Right lobe of liver (tissue), 6 donors: ENCODE measurements at regions not wholly inside any gene's neighbourhood (a gene's known extent, or its start where the extent isn't known, plus 50 kb on each side); places are given as distances from the start of the nearest gene placed in this dataset.

Experiments used
- ATAC-seq, 4 donors: fragments of 200-7000 bp; cut with Tn5 transposase; one replicate each; pipeline ENCODE4 v1.9.1; 2020; ENCODE audit warnings: mild to moderate bottlenecking in 4 of 4, moderate library complexity in 4 of 4
- DNase-seq, 3 donors: peaks; one replicate each; pipeline ENCODE4 v3.0.0-alpha.2; 2020
- H3K27ac ChIP-seq, 3 donors: fragments of 200-600 bp; one replicate each; pipeline ENCODE4 v1.8.0; 2022
- H3K27me3 ChIP-seq, 2 donors: fragments of 200-600 bp; one replicate each; pipeline ENCODE4 v1.8.0; 2022
- H3K36me3 ChIP-seq, 4 donors: fragments of 200-600 bp; sonication (generic) in 1 of 4; one replicate each; pipeline versions ENCODE4 v1.5.1 to v1.8.0; 2017 to 2022; ENCODE audit warnings: control low read depth in 1 of 4
- H3K4me1 ChIP-seq, 4 donors: fragments of 200-600 bp; sonication (generic) in 1 of 4; one replicate each; pipeline versions ENCODE4 v1.5.1 to v1.8.0; 2017 to 2022; ENCODE audit warnings: control low read depth in 1 of 4
- H3K4me3 ChIP-seq, 3 donors: fragments of 200-600 bp; one replicate each; pipeline ENCODE4 v1.8.0; 2022
- H3K9me3 ChIP-seq, 4 donors: fragments of 200-600 bp; sonication (generic) in 1 of 4; one replicate each; pipeline versions ENCODE4 v1.5.1 to v1.8.0; 2017 to 2022; ENCODE audit warnings: control low read depth in 1 of 4
- CTCF ChIP-seq, 4 donors: fragments of 200-600 bp in 3 of 4; fragments of 450-650 bp in 1 of 4; IDR thresholded peaks; one replicate each; pipeline versions ENCODE4 v1.5.1 to v1.8.0; 2016 to 2022; ENCODE audit warnings: antibody characterized with exemption in 4 of 4, mild to moderate bottlenecking in 2 of 4
- POLR2A ChIP-seq: fragments of 450-650 bp; IDR thresholded peaks from one replicate; pipeline ENCODE4 v1.6.1; 2017; ENCODE audit warnings: antibody characterized with exemption, mild to moderate bottlenecking
- WGBS: methylation state at CpG from one replicate; pipeline ENCODE4 v1.1.6; 2018; ENCODE audit warnings: low coverage, low lambda C conversion rate; ENCODE audit not compliant: insufficient coverage; ENCODE audit errors: missing lambda C conversion rate; 5-methylcytosine and 5-hydroxymethylcytosine counted together
- intact Hi-C, 2 donors: fragments of 100-400 bp; cut with DNase I; formaldehyde crosslinking; loops; one replicate each; pipeline versions ENCODE4 v1.11.2 to v1.14.1; 2022
- donor health status: DM: no; HTN: yes; CAD: no.
- donor health status: DM: no; HTN: no; CAD: no.
- donor health status: DM: no; HTN: no; CAD: no.
- donor health status: DM: no; HTN: yes; CAD: no.
- donor health status: DM: no; HTN: yes; CAD: no.

GRCh38 chr2:24424387-24424786 is 64.1 kb upstream of the ITSN2 start:
- 66% methylated on average over 3 of the region's 3 CpGs for WGBS
- H3K9me3 ChIP-seq: no peaks in the 10 kb centered on the region
- no peaks in the 10 kb centered on the region for H3K4me1 ChIP-seq
- H3K36me3 ChIP-seq: no peaks in the 10 kb centered on the region
- H3K27me3 ChIP-seq: no peaks in the 10 kb centered on the region
- no peak overlapping the region for H3K4me3 ChIP-seq
- TF ChIP-seq CTCF (IDR thresholded peaks at IDR 0.05): no peak
- no peak for TF ChIP-seq POLR2A
- no peak for DNase-seq
- intact Hi-C loops: no loop called here
- H3K27ac ChIP-seq: no peak overlapping the region
- ATAC-seq: no peak

- TF ChIP-seq CTCF (IDR thresholded peaks at IDR 0.05): no peak
- no peak for TF ChIP-seq POLR2A
- H3K4me3 ChIP-seq: no peak overlapping the region
- no peaks in the 10 kb centered on the region for H3K27me3 ChIP-seq
- H3K27ac ChIP-seq: no peak overlapping the region
- no peaks in the 10 kb centered on the region for H3K36me3 ChIP-seq
- H3K9me3 ChIP-seq: no peaks in the 10 kb centered on the region
- 61% methylated on average over 3 of the region's 3 CpGs for WGBS
- no peaks in the 10 kb centered on the region for H3K4me1 ChIP-seq
- no peak for DNase-seq
- ATAC-seq: no peak
- intact Hi-C loops: no loop called here
These were observed 62.8 kb upstream of the ITSN2 start for GRCh38 chr2:24423095-24423494.

- DNase-seq (peak in 1 of 3 donors; percentile 28), ATAC-seq (peak; percentile 62 to 73 (median 68))
- Histone ChIP-seq H3K4me1 (no peaks in the 10 kb centered on the region), H3K36me3 (no peaks in the 10 kb centered on the region), H3K27me3 (no peaks in the 10 kb centered on the region), H3K4me3 (no peak overlapping the region), H3K9me3 (no peaks in the 10 kb centered on the region), H3K27ac (no peak overlapping the region)
- TF ChIP-seq POLR2A (no peak), CTCF (IDR thresholded peaks at IDR 0.05) (peak; percentile 40 to 53 (median 44))
- intact Hi-C loops: no loop called here
- 10% methylated on average over 3 of the region's 4 CpGs for WGBS
These were observed 61.3 kb upstream of the ITSN2 start for GRCh38 chr2:24421668-24422067.

- H3K9me3 ChIP-seq: no peaks in the 10 kb centered on the region
- H3K27ac ChIP-seq: no peak overlapping the region
- ATAC-seq: no peak
- H3K4me3 ChIP-seq: no peak overlapping the region
- no peaks in the 10 kb centered on the region for H3K36me3 ChIP-seq
- intact Hi-C loops: no loop called here
- H3K27me3 ChIP-seq: no peaks in the 10 kb centered on the region
- no peak for DNase-seq
- H3K4me1 ChIP-seq: no peaks in the 10 kb centered on the region
- WGBS: 48% methylated on average over 1 of the region's 1 CpG
- no peak for TF ChIP-seq CTCF (IDR thresholded peaks at IDR 0.05)
- no peak for TF ChIP-seq POLR2A
These were observed 60.0 kb upstream of the ITSN2 start for GRCh38 chr2:24420373-24420772.
